GM19193 (cell line): ENCODE measurements at regions not wholly inside any gene's neighbourhood (a gene's known extent, or its start where the extent isn't known, plus 50 kb on each side); places are given as distances from the start of the nearest gene placed in this dataset.

Source experiments
- POLR2A ChIP-seq: IDR thresholded peaks from 4 replicates; pipeline ENCODE4 v1.6.1; 2011; ENCODE audit not compliant: insufficient read depth, insufficient read length; ENCODE audit errors: extremely low read depth

- TF ChIP-seq POLR2A: no peak
Measured at GRCh38 chr1:181142096-181142958, 53.8 kb downstream of the IER5 start.

GRCh38 chr1:181143102-181143859, 54.8 kb downstream of the IER5 start:
- TF ChIP-seq POLR2A: no peak

GRCh38 chr1:181144238-181144637, 55.7 kb downstream of the IER5 start:
- no peak for TF ChIP-seq POLR2A

GRCh38 chr1:181148636-181149035, 60.1 kb downstream of the IER5 start:
- no peak for TF ChIP-seq POLR2A

GRCh38 chr1:181149326-181150125, 61.0 kb downstream of the IER5 start:
- TF ChIP-seq POLR2A: peak; percentile 52

- no peak for TF ChIP-seq POLR2A
Measured at GRCh38 chr1:181150273-181150672, 61.8 kb downstream of the IER5 start.

- TF ChIP-seq POLR2A: no peak
Measured at GRCh38 chr1:181150842-181151241, 62.3 kb downstream of the IER5 start.

GRCh38 chr1:181151378-181152326, 63.2 kb downstream of the IER5 start:
- no peak for TF ChIP-seq POLR2A

GRCh38 chr1:181152892-181153633, 64.6 kb downstream of the IER5 start:
- TF ChIP-seq POLR2A: peak; percentile 61

- TF ChIP-seq POLR2A: no peak
Measured at GRCh38 chr1:181153634-181153961, 65.1 kb downstream of the IER5 start.

- no peak for TF ChIP-seq POLR2A
Measured at GRCh38 chr1:181155339-181155738, 66.8 kb downstream of the IER5 start.

GRCh38 chr1:181159451-181160140, 71.1 kb downstream of the IER5 start:
- no peak for TF ChIP-seq POLR2A

- TF ChIP-seq POLR2A: no peak
Measured at GRCh38 chr1:181160322-181160721, 71.8 kb downstream of the IER5 start.

GRCh38 chr1:181160998-181161870, 72.7 kb downstream of the IER5 start:
- no peak for TF ChIP-seq POLR2A
